ENCODE measurements at regions not wholly inside any gene's neighbourhood (a gene's known extent, or its start where the extent isn't known, plus 50 kb on each side); places are given as distances from the start of the nearest gene placed in this dataset.
"Not testable (repeated sequence)": the region's sequence is repeated elsewhere in the genome, so short reads cannot be mapped to it uniquely, and the experiment has no call there.

GRCh38 chr17:12195418-12195817 lies 174.7 kb downstream of the MAP2K4 start:
- DNase-seq = no peak

- no peak for DNase-seq
Observed at GRCh38 chr17:12201294-12201880, 180.7 kb downstream of the MAP2K4 start.

GRCh38 chr17:12209632-12210191 lies 189.0 kb downstream of the MAP2K4 start:
- DNase-seq = no peak

GRCh38 chr17:12220714-12221439 lies 200.2 kb downstream of the MAP2K4 start:
- DNase-seq = not testable (repeated sequence)

- DNase-seq = no peak
Observed at GRCh38 chr17:12222392-12222791, 201.7 kb downstream of the MAP2K4 start.

GRCh38 chr17:12227547-12227946 lies 206.9 kb downstream of the MAP2K4 start:
- no peak for DNase-seq

GRCh38 chr17:12229335-12229734 lies 208.7 kb downstream of the MAP2K4 start:
- no peak for DNase-seq

GRCh38 chr17:12230481-12231354 lies 210.0 kb downstream of the MAP2K4 start:
- DNase-seq = no peak

GRCh38 chr17:12231355-12231682 lies 210.6 kb downstream of the MAP2K4 start:
- DNase-seq = no peak

- not testable (repeated sequence) for DNase-seq
Observed at GRCh38 chr17:12239021-12239420, 218.3 kb downstream of the MAP2K4 start.

GRCh38 chr17:12242345-12242954 lies 221.8 kb downstream of the MAP2K4 start:
- DNase-seq = no peak

- DNase-seq = no peak
Observed at GRCh38 chr17:12247761-12248160, 227.1 kb downstream of the MAP2K4 start.

GRCh38 chr17:12250973-12251372 lies 230.3 kb downstream of the MAP2K4 start:
- no peak for DNase-seq

- no peak for DNase-seq
Observed at GRCh38 chr17:12252462-12252861, 231.8 kb downstream of the MAP2K4 start.

GRCh38 chr17:12254460-12254859 lies 233.8 kb downstream of the MAP2K4 start:
- DNase-seq = no peak

- DNase-seq = no peak
Observed at GRCh38 chr17:12256380-12256995, 235.8 kb downstream of the MAP2K4 start.

- DNase-seq = no peak
Observed at GRCh38 chr17:12257176-12257575, 236.5 kb downstream of the MAP2K4 start.

GRCh38 chr17:12261354-12261753 lies 240.7 kb downstream of the MAP2K4 start:
- DNase-seq = no peak

- DNase-seq = no peak
Observed at GRCh38 chr17:12269751-12270150, 249.1 kb downstream of the MAP2K4 start.

GRCh38 chr17:12277827-12278226 lies 257.1 kb downstream of the MAP2K4 start:
- DNase-seq = no peak

- no peak for DNase-seq
Observed at GRCh38 chr17:12282056-12282455, 261.4 kb downstream of the MAP2K4 start.

- no peak for DNase-seq
Observed at GRCh38 chr17:12287953-12288352, 267.3 kb downstream of the MAP2K4 start.

GRCh38 chr17:12290207-12290606 lies 269.5 kb downstream of the MAP2K4 start:
- no peak for DNase-seq

Measured in NCI-H1105 (cell line).